SU-DHL-6 (cell line): ENCODE measurements at regions not wholly inside any gene's neighbourhood (a gene's known extent, or its start where the extent isn't known, plus 50 kb on each side); places are given as distances from the start of the nearest gene placed in this dataset.

Experiments
- CTCF ChIP-seq: fragments of 200-600 bp; sonication (generic); IDR thresholded peaks from one replicate; pipeline ENCODE4 v1.5.1; 2017; ENCODE audit warnings: antibody characterized with exemption, mild to moderate bottlenecking, low read length, moderate library complexity; ENCODE audit not compliant: insufficient read depth, poor library complexity, severe bottlenecking
- EZH2phosphoT487 ChIP-seq: fragments of 200-600 bp; sonication (generic), shearing (Covaris generic); conservative IDR thresholded peaks from 2 replicates; pipeline ENCODE4 v1.6.1; 2018; ENCODE audit warnings: mild to moderate bottlenecking, antibody characterized with exemption, low read length, moderate library complexity, mixed read lengths

- TF ChIP-seq CTCF (no peak), EZH2phosphoT487 (no peak)
Measured at GRCh38 chr5:85647349-85648127, 970.2 kb upstream of the COX7C start.
